AG09319 (cell line): ENCODE measurements at regions not wholly inside any gene's neighbourhood (a gene's known extent, or its start where the extent isn't known, plus 50 kb on each side); places are given as distances from the start of the nearest gene placed in this dataset.

ENCODE experiments used
- DNase-seq: peaks from one replicate; pipeline ENCODE4 v3.0.0-alpha.2; 2010; ENCODE audit warnings: low read depth; ENCODE audit errors: extremely low read depth
- TF ChIP-seq, protein P1 (sequence below): IDR thresholded peaks from 2 replicates; pipeline ENCODE4 v1.5.1; 2011; ENCODE audit warnings: low read depth, mild to moderate bottlenecking, inconsistent platforms, low read length, moderate library complexity

GRCh38 chr7:15007507-15007906 is 105.0 kb upstream of the DGKB start:
- TF ChIP-seq, protein P1, sequence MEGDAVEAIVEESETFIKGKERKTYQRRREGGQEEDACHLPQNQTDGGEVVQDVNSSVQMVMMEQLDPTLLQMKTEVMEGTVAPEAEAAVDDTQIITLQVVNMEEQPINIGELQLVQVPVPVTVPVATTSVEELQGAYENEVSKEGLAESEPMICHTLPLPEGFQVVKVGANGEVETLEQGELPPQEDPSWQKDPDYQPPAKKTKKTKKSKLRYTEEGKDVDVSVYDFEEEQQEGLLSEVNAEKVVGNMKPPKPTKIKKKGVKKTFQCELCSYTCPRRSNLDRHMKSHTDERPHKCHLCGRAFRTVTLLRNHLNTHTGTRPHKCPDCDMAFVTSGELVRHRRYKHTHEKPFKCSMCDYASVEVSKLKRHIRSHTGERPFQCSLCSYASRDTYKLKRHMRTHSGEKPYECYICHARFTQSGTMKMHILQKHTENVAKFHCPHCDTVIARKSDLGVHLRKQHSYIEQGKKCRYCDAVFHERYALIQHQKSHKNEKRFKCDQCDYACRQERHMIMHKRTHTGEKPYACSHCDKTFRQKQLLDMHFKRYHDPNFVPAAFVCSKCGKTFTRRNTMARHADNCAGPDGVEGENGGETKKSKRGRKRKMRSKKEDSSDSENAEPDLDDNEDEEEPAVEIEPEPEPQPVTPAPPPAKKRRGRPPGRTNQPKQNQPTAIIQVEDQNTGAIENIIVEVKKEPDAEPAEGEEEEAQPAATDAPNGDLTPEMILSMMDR = peak; percentile 22
- DNase-seq = no peak

GRCh38 chr7:15005672-15006071 is 103.1 kb upstream of the DGKB start:
- TF ChIP-seq, protein P1 = no peak

GRCh38 chr7:15000157-15000556 is 97.6 kb upstream of the DGKB start:
- TF ChIP-seq, protein P1 = no peak
- DNase-seq = no peak

More at GRCh38 chr7:15005672-15006071, 103.1 kb upstream of the DGKB start:
- DNase-seq = no peak

- TF ChIP-seq, protein P1 = no peak
- no peak for DNase-seq
Observed at GRCh38 chr7:14999331-14999730, 96.8 kb upstream of the DGKB start.

DNA sequence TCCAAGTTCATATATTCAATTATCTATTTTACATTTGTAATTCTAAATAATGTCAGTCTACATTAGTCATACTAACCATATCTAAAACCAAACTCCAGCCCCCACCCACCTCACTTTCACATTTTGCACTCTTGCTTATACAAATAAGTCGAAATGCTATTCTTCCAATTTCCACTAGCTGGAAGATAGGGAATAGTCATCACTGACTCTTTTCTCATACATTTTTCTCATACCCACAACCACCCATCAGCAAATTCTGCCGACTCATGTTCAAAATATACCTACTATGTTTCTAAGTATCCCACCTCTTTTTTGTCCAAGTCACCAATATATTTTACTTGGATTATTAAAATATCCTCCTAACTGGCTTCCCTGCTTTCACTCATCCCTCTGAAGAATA is 93.2 kb upstream of the DGKB start:
- no peak for DNase-seq
- TF ChIP-seq, protein P1 = no peak

- peak; percentile 23 for DNase-seq
- TF ChIP-seq, protein P1 = no peak
Observed at GRCh38 chr7:14988941-14989340, 86.4 kb upstream of the DGKB start.

DNA sequence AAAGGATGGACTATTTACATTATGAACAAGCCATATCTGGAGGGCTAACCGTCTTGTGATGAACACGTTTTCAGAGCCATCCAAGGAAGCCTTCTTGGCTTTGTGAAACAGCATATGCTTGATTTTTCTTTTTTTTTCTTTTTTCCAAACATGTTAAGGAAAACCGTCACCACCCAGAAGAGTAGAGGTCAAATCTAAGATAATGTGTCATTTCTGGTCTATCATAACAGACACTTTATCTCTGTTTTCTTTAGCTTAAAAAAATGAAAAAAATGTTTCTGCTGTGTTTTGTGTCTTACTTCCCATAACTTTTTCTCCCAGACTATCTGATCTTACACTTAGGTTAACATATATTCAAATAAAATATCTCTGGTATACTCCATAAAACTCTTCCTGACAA is 76.1 kb upstream of the DGKB start:
- no peak for DNase-seq
- TF ChIP-seq, protein P1 = no peak
